GM12878 (cell line): ENCODE measurements at regions not wholly inside any gene's neighbourhood (a gene's known extent, or its start where the extent isn't known, plus 50 kb on each side); places are given as distances from the start of the nearest gene placed in this dataset.

Source experiments
- ATAC-seq: fragments of 200-7000 bp; cut with Tn5 transposase; 3 replicates; pipeline ENCODE4 v1.9.1; 2020; ENCODE audit warnings: mild to moderate bottlenecking, moderate library complexity
- BruUV-seq: library from RNA; stranded (reverse); fragments of 400-500 nt; replicated peaks from 2 replicates; lab custom pipeline; 2021; lab: Mats Ljungman, UMichigan
- CTCF ChIA-PET: fragments of 300-600 bp; sonication (Branson Sonifier 250); formaldehyde crosslinking; extraction: SDS; loops from one replicate; lab custom pipeline; 2021; ENCODE audit warnings: inconsistent platforms; lab: Yijun Ruan, JAX
- POLR2A ChIA-PET: fragments of 350-600 bp; formaldehyde crosslinking; extraction: SDS; loops from one replicate; lab custom pipeline; 2021; ENCODE audit warnings: inconsistent platforms; lab: Charles Lee
- RAD21 ChIA-PET: fragments of 300-600 bp; sonication (Branson Sonifier 250); formaldehyde crosslinking; loops from one replicate; lab custom pipeline; 2023; ENCODE audit warnings: antibody characterized with exemption; ENCODE audit not compliant: unreplicated experiment; lab: Charles Lee
- SMC1A ChIA-PET: fragments of 300-600 bp; sonication (Branson Sonifier 250); formaldehyde crosslinking; loops from one replicate; lab custom pipeline; 2023; ENCODE audit not compliant: unreplicated experiment, uncharacterized antibody; lab: Charles Lee
- DNase-seq: peaks from one replicate; pipeline ENCODE4 v3.0.0-alpha.2; 2011; ENCODE audit warnings: low read depth, low spot score
- FAIRE-seq: peaks from 3 replicates; lab custom pipeline; 2011; peaks lifted over from hg19 to GRCh38; lab: Jason Lieb, UNC
- H2AFZ ChIP-seq: 2 replicates; pipeline ENCODE4 v1.6.0; 2011; ENCODE audit warnings: low read depth, low read length, control low read depth; ENCODE audit not compliant: control insufficient read depth
- H3K27ac ChIP-seq: 2 replicates; pipeline ENCODE4 v1.5.1; 2011; ENCODE audit warnings: control low read depth; ENCODE audit not compliant: control insufficient read depth, insufficient read depth
- H3K27me3 ChIP-seq, 2 experiments: replicated peaks in 1 of 2; 2 replicates each; pipeline versions ENCODE4 v1.6.0 to v1.6.1; 2011; ENCODE audit warnings: low read length in 1 of 2; ENCODE audit not compliant: control insufficient read depth in 2 of 2, insufficient read depth in 2 of 2
- H3K36me3 ChIP-seq, 2 experiments: 2 replicates each; pipeline ENCODE4 v1.5.1; 2011; ENCODE audit warnings: low read length in 1 of 2; ENCODE audit not compliant: control insufficient read depth in 2 of 2, insufficient read depth in 2 of 2
- H3K4me1 ChIP-seq: 2 replicates; pipeline ENCODE4 v1.6.1; 2011; ENCODE audit warnings: mild to moderate bottlenecking, low read length, moderate library complexity, mixed read lengths; ENCODE audit not compliant: control insufficient read depth, insufficient read depth
- H3K4me2 ChIP-seq: 2 replicates; pipeline ENCODE4 v1.6.0; 2011; ENCODE audit warnings: control low read depth; ENCODE audit not compliant: control insufficient read depth, insufficient read depth
- H3K4me3 ChIP-seq: fragments of 200-600 bp; sonication (generic); 2 replicates; pipeline ENCODE4 v1.5.1; 2016
- H3K79me2 ChIP-seq: 2 replicates; pipeline ENCODE4 v1.6.0; 2011; ENCODE audit warnings: low read length; ENCODE audit not compliant: control insufficient read depth, insufficient read depth
- H3K9ac ChIP-seq: 2 replicates; pipeline ENCODE4 v1.8.0; 2011; ENCODE audit warnings: low read length, control low read depth, mixed read lengths; ENCODE audit not compliant: control insufficient read depth, insufficient read depth
- H3K9me3 ChIP-seq: replicated peaks from 3 replicates; pipeline ENCODE4 v1.5.1; 2011; ENCODE audit warnings: mild to moderate bottlenecking, low read length; ENCODE audit not compliant: control insufficient read depth, insufficient read depth
- H4K20me1 ChIP-seq: 2 replicates; pipeline ENCODE4 v1.6.0; 2011; ENCODE audit not compliant: control insufficient read depth, insufficient read depth
- BCL3 ChIP-seq: IDR thresholded peaks from 2 replicates; pipeline ENCODE4 v1.6.1; 2011; ENCODE audit warnings: borderline replicate concordance, low read depth, mild to moderate bottlenecking, moderate library complexity, low read length; ENCODE audit not compliant: insufficient read depth, poor library complexity, severe bottlenecking
- BHLHE40 ChIP-seq, 2 experiments: fragments of 450-650 bp in 1 of 2; IDR thresholded peaks; 2 replicates each; pipeline ENCODE4 v1.6.1; 2011 to 2017; ENCODE audit warnings: low read depth in 2 of 2, borderline replicate concordance in 1 of 2, improper control_type of control experiment in 1 of 2, low read length in 1 of 2, mild to moderate bottlenecking in 1 of 2
- CHD1 ChIP-seq: IDR thresholded peaks from 2 replicates; pipeline ENCODE4 v1.6.1; 2012; ENCODE audit warnings: low read depth, low read length, improper control_type of control experiment
- CUX1 ChIP-seq: IDR thresholded peaks from 2 replicates; pipeline ENCODE4 v1.6.1; 2012; ENCODE audit warnings: improper control_type of control experiment, low read depth, low read length; ENCODE audit not compliant: insufficient replicate concordance
- FOXK2 ChIP-seq: fragments of 450-650 bp; IDR thresholded peaks from 2 replicates; pipeline ENCODE4 v1.6.1; 2017; ENCODE audit warnings: mild to moderate bottlenecking, moderate library complexity
- HDAC2 ChIP-seq: fragments of 200-600 bp; sonication (generic); IDR thresholded peaks from 2 replicates; pipeline ENCODE4 v1.6.1; 2017
- JUND ChIP-seq: IDR thresholded peaks from 2 replicates; pipeline ENCODE4 v1.6.1; 2012; ENCODE audit warnings: low read depth, mild to moderate bottlenecking, low read length, improper control_type of control experiment, moderate library complexity
- KDM1A ChIP-seq: fragments of 200-600 bp; sonication (generic); IDR thresholded peaks from 2 replicates; pipeline ENCODE4 v1.6.1; 2016; ENCODE audit warnings: borderline replicate concordance
- MTA3 ChIP-seq: IDR thresholded peaks from 2 replicates; pipeline ENCODE4 v1.6.1; 2012; ENCODE audit warnings: low read length, inconsistent platforms, borderline replicate concordance
- MYC ChIP-seq: IDR thresholded peaks from 2 replicates; pipeline ENCODE4 v1.6.1; 2011; ENCODE audit warnings: mild to moderate bottlenecking, low read length, moderate library complexity, inconsistent platforms; ENCODE audit not compliant: insufficient read depth, insufficient replicate concordance, insufficient read length, severe bottlenecking
- STAT1 ChIP-seq: fragments of 450-650 bp; conservative IDR thresholded peaks from 2 replicates; pipeline ENCODE4 v1.6.1; 2014; ENCODE audit warnings: antibody characterized with exemption, mild to moderate bottlenecking
- TBL1XR1 ChIP-seq: IDR thresholded peaks from 2 replicates; pipeline ENCODE4 v1.6.1; 2012; ENCODE audit warnings: low read depth, low read length, improper control_type of control experiment
- ZNF207 ChIP-seq: fragments of 450-650 bp; IDR thresholded peaks from 2 replicates; pipeline ENCODE4 v1.6.1; 2014; ENCODE audit warnings: antibody characterized with exemption, mild to moderate bottlenecking, borderline replicate concordance
- WGBS: methylation state at CpG from one replicate; pipeline ENCODE4 v1.1.6; 2016; ENCODE audit warnings: low lambda C conversion rate; ENCODE audit not compliant: insufficient replicate concordance, insufficient coverage; ENCODE audit errors: missing lambda C conversion rate; 5-methylcytosine and 5-hydroxymethylcytosine counted together
- in situ Hi-C: fragments of 300-500 bp; cut with MboI; formaldehyde crosslinking; loops from 9 replicates; pipeline ENCODE4 v1.14.3; 2018; ENCODE audit warnings: mixed read lengths
- intact Hi-C: fragments of 100-400 bp; cut with micrococcal nuclease; formaldehyde crosslinking; loops from one replicate; pipeline ENCODE4 v1.14.2; 2022; ENCODE audit not compliant: unreplicated experiment
- TF ChIP-seq, protein P1 (sequence below): IDR thresholded peaks from 2 replicates; pipeline ENCODE4 v1.6.1; 2011; ENCODE audit warnings: mild to moderate bottlenecking, low read depth, low read length, moderate library complexity; ENCODE audit not compliant: insufficient replicate concordance
- TF ChIP-seq, protein P2 (sequence below): IDR thresholded peaks from 2 replicates; pipeline ENCODE4 v1.6.1; 2011; ENCODE audit warnings: borderline replicate concordance, low read depth, mild to moderate bottlenecking, moderate library complexity, mixed read lengths, low read length; ENCODE audit not compliant: insufficient read depth; ENCODE audit errors: extremely low read length

- DNase-seq (no peak), FAIRE-seq (no peak), ATAC-seq (no peak)
- ChIA-PET POLR2A (no interaction called here), CTCF (interaction anchor here (0.6 kb wide), 1 partner anchor 68 kb away, joined by 3 read pairs; no protein-coding TSS in a partner anchor), SMC1A (no interaction called here), RAD21 (no interaction called here)
- no peak overlapping the region for H3K9ac ChIP-seq
- no peak overlapping the region for H3K4me2 ChIP-seq
- no peak overlapping the region for H2AFZ ChIP-seq
- H3K27me3 ChIP-seq = peaks cover 2 to 8% of the 10 kb centered on the region in 2 experiments; a peak in 3 of 4 replicates
- no peaks in the 10 kb centered on the region for H3K36me3 ChIP-seq
- no peak overlapping the region for H3K27ac ChIP-seq
- 4% methylated on average over 6 of the region's 6 CpGs for WGBS
- H4K20me1 ChIP-seq = no peaks in the 10 kb centered on the region
- H3K79me2 ChIP-seq = no peaks in the 10 kb centered on the region
- in situ Hi-C loops (no loop called here), intact Hi-C loops (loop anchor here (10.0 kb wide), 2 partner anchors 314 to 374 kb away; partner anchors contain the start of gene OMP)
- BruUV-seq = no TSS peak
- no peaks in the 10 kb centered on the region for H3K9me3 ChIP-seq
- no peak overlapping the region for H3K4me3 ChIP-seq
- H3K4me1 ChIP-seq = no peaks in the 10 kb centered on the region
- TF ChIP-seq, protein P1, sequence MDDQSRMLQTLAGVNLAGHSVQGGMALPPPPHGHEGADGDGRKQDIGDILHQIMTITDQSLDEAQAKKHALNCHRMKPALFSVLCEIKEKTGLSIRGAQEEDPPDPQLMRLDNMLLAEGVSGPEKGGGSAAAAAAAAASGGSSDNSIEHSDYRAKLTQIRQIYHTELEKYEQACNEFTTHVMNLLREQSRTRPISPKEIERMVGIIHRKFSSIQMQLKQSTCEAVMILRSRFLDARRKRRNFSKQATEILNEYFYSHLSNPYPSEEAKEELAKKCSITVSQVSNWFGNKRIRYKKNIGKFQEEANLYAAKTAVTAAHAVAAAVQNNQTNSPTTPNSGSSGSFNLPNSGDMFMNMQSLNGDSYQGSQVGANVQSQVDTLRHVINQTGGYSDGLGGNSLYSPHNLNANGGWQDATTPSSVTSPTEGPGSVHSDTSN = no peak
- TF ChIP-seq ZNF207 (no peak), HDAC2 (no peak), TBL1XR1 (no peak), CUX1 (no peak), JUND (no peak), BCL3 (no peak), CHD1 (no peak), FOXK2 (no peak), MYC (no peak), KDM1A (no peak), STAT1 (no peak), MTA3 (no peak), BHLHE40 (IDR thresholded peaks at IDR 0.05; ENCODE audit: borderline replicate concordance in 1 of 2, low read depth in 2 of 2, low read length in 1 of 2) (no peak)
- TF ChIP-seq, protein P2, sequence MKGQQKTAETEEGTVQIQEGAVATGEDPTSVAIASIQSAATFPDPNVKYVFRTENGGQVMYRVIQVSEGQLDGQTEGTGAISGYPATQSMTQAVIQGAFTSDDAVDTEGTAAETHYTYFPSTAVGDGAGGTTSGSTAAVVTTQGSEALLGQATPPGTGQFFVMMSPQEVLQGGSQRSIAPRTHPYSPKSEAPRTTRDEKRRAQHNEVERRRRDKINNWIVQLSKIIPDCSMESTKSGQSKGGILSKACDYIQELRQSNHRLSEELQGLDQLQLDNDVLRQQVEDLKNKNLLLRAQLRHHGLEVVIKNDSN = no peak
Measured at GRCh38 chr11:76730887-76731565, 52.1 kb upstream of the TSKU start.
